ENCODE measurements at regions not wholly inside any gene's neighbourhood (a gene's known extent, or its start where the extent isn't known, plus 50 kb on each side); places are given as distances from the start of the nearest gene placed in this dataset.

DNA sequence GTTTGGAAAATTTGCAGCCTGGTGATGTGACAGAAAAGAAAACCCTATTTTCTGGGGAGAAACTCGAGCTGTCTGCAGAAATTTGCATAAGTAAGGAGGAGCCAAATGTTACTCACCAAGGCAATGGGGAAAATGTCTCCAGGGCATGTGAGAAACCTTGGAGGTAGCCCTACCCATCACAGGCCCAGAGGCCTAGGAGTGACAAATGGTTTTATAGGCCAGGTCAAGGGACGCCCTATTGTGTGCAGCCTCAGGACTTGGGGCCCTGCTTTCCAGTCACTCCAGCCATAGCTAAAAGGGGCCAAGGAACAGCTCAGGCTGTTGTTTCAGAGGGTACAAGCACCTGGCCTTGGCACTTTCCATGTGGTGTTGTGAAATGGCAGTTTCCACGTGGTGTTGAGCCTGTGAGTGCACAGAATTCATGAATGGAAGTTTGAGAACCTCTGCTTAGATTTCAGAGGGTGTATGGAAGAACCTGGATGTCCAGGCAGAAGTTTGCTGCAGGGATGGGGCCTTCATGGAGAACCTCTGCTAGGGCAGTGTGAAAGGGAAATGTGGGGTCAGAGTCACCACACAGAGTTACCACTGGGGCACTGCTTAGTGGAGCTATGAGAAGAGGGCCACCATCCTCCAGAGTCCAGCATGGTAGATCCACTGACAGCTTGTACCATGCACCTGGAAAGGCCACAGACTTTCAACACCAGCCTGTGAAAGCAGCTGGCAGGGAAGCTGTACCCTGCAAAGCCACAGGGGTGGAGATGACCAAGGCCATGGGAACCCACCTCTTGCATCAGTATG, 637.6 kb upstream of the EPHA5 start:
- no peaks in the 10 kb centered on the region for H3K36me3 Mint-ChIP-seq (ENCODE audit: low read depth)
- H3K4me3 Mint-ChIP-seq = no peak overlapping the region
- H3K9me3 Mint-ChIP-seq = peaks cover 13% of the 10 kb centered on the region
- no peak overlapping the region for H3K27ac Mint-ChIP-seq
- TF ChIP-seq, protein P1, sequence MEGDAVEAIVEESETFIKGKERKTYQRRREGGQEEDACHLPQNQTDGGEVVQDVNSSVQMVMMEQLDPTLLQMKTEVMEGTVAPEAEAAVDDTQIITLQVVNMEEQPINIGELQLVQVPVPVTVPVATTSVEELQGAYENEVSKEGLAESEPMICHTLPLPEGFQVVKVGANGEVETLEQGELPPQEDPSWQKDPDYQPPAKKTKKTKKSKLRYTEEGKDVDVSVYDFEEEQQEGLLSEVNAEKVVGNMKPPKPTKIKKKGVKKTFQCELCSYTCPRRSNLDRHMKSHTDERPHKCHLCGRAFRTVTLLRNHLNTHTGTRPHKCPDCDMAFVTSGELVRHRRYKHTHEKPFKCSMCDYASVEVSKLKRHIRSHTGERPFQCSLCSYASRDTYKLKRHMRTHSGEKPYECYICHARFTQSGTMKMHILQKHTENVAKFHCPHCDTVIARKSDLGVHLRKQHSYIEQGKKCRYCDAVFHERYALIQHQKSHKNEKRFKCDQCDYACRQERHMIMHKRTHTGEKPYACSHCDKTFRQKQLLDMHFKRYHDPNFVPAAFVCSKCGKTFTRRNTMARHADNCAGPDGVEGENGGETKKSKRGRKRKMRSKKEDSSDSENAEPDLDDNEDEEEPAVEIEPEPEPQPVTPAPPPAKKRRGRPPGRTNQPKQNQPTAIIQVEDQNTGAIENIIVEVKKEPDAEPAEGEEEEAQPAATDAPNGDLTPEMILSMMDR (IDR thresholded peaks at IDR 0.05; ENCODE audit: unreplicated experiment in 3 of 3) = no peak
- H3K4me1 Mint-ChIP-seq = no peaks in the 10 kb centered on the region
- no peaks in the 10 kb centered on the region for H3K27me3 Mint-ChIP-seq (ENCODE audit: low read depth)

DNA sequence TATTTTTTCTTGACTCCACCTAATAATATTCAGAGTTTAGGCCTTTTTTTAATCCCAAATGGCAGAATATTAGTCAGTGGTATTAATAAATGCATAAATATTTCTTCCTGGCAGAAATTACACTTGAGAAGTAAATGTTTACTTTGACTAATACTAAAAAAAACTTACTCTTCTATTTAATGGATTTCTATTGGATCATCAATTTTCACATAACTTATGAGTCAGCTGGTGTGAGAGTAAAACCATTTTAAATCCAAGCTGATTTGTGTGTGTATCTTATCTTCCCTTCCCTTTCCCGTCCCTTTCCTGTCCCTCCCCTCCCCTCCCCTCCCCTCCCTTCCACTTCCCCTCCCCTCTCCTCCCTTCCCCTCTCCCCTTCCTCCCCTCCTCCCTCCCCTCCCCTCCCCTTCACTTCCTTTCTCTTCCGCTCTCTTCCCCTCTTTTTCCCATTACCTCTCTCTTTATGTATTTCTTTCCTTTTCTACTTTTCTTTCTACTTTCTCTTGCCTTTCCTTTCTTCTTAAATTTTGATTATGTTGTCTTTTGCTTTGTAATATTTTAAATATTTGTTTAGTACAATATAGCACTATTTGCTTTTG, 630.1 kb upstream of the EPHA5 start:
- no peaks in the 10 kb centered on the region for H3K27me3 Mint-ChIP-seq (ENCODE audit: low read depth)
- no peaks in the 10 kb centered on the region for H3K4me1 Mint-ChIP-seq
- no peaks in the 10 kb centered on the region for H3K36me3 Mint-ChIP-seq (ENCODE audit: low read depth)
- H3K9me3 Mint-ChIP-seq = no peaks in the 10 kb centered on the region
- TF ChIP-seq, protein P1 (IDR thresholded peaks at IDR 0.05; ENCODE audit: unreplicated experiment in 3 of 3) = no peak
- no peak overlapping the region for H3K4me3 Mint-ChIP-seq
- H3K27ac Mint-ChIP-seq = no peak overlapping the region

- Mint-ChIP-seq H3K27ac (no peak overlapping the region), H3K4me1 (no peaks in the 10 kb centered on the region), H3K9me3 (no peaks in the 10 kb centered on the region), H3K4me3 (no peak overlapping the region), H3K36me3 (ENCODE audit: low read depth) (no peaks in the 10 kb centered on the region), H3K27me3 (ENCODE audit: low read depth) (no peaks in the 10 kb centered on the region)
- TF ChIP-seq, protein P1 (IDR thresholded peaks at IDR 0.05; ENCODE audit: unreplicated experiment in 3 of 3) = no peak
Measured at GRCh38 chr4:66298569-66298968, 628.3 kb upstream of the EPHA5 start.

- Mint-ChIP-seq H3K36me3 (ENCODE audit: low read depth) (no peaks in the 10 kb centered on the region), H3K9me3 (no peaks in the 10 kb centered on the region), H3K4me1 (no peaks in the 10 kb centered on the region), H3K4me3 (no peak overlapping the region), H3K27ac (no peak overlapping the region), H3K27me3 (ENCODE audit: low read depth) (no peaks in the 10 kb centered on the region)
- TF ChIP-seq, protein P1 (IDR thresholded peaks at IDR 0.05; ENCODE audit: unreplicated experiment in 3 of 3) = no peak
Measured at GRCh38 chr4:66297703-66298102, 627.4 kb upstream of the EPHA5 start.

DNA sequence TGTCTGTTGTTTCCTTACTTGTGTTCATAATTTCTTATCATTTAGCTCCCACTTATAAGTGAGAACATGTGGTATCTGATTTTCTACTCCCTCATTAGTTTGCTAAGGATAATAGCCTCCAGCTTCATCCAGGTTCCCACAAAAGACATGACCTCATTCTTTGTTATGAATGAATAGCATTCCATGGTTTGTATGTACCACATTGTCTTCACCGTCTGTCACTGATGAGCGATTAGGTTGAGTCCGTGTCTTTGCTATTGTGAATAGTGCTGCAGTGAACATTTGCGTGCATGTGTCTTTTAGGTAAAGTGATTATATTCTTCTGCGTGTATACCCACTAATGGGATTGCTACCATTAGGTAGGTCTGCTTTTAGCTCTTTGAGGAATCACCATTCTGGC, 624.3 kb upstream of the EPHA5 start:
- Mint-ChIP-seq H3K9me3 (peaks cover 2% of the 10 kb centered on the region), H3K4me1 (no peaks in the 10 kb centered on the region), H3K36me3 (ENCODE audit: low read depth) (no peaks in the 10 kb centered on the region), H3K27ac (no peak overlapping the region), H3K27me3 (ENCODE audit: low read depth) (no peaks in the 10 kb centered on the region), H3K4me3 (no peak overlapping the region)
- TF ChIP-seq, protein P1 (IDR thresholded peaks at IDR 0.05; ENCODE audit: unreplicated experiment in 3 of 3) = no peak
